ENCODE measurements at regions not wholly inside any gene's neighbourhood (a gene's known extent, or its start where the extent isn't known, plus 50 kb on each side); places are given as distances from the start of the nearest gene placed in this dataset.

DNA sequence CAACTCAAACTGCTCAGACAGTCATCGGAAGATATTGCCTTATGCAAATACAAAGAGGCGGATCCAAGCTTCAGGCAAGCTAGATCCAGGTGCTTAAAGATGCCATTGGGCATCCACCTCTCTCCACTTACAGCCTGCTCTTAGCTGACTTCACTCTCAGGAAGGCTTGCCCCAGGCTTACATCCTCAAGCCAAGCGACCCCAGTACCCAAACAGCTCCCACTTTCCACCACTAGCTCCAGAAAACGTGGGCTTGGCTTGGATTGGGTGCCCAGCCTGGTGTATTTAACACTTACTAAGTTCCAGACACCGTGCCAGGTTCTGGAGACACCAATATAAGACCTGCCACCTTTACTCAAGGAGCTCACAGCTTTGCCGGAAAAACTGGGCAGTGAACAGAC lies 142.1 kb upstream of the VSTM2B start:
- TF ChIP-seq NFIC (IDR thresholded peaks at IDR 0.05) (no peak), TEAD4 (IDR thresholded peaks at IDR 0.05) (no peak), RAD21 (IDR thresholded peaks at IDR 0.05; ENCODE audit: low read depth) (no peak)
- TF ChIP-seq, protein P1, sequence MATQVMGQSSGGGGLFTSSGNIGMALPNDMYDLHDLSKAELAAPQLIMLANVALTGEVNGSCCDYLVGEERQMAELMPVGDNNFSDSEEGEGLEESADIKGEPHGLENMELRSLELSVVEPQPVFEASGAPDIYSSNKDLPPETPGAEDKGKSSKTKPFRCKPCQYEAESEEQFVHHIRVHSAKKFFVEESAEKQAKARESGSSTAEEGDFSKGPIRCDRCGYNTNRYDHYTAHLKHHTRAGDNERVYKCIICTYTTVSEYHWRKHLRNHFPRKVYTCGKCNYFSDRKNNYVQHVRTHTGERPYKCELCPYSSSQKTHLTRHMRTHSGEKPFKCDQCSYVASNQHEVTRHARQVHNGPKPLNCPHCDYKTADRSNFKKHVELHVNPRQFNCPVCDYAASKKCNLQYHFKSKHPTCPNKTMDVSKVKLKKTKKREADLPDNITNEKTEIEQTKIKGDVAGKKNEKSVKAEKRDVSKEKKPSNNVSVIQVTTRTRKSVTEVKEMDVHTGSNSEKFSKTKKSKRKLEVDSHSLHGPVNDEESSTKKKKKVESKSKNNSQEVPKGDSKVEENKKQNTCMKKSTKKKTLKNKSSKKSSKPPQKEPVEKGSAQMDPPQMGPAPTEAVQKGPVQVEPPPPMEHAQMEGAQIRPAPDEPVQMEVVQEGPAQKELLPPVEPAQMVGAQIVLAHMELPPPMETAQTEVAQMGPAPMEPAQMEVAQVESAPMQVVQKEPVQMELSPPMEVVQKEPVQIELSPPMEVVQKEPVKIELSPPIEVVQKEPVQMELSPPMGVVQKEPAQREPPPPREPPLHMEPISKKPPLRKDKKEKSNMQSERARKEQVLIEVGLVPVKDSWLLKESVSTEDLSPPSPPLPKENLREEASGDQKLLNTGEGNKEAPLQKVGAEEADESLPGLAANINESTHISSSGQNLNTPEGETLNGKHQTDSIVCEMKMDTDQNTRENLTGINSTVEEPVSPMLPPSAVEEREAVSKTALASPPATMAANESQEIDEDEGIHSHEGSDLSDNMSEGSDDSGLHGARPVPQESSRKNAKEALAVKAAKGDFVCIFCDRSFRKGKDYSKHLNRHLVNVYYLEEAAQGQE (IDR thresholded peaks at IDR 0.05; ENCODE audit: low read depth): no peak
